GM21825 (cell line): ENCODE measurements at regions not wholly inside any gene's neighbourhood (a gene's known extent, or its start where the extent isn't known, plus 50 kb on each side); places are given as distances from the start of the nearest gene placed in this dataset.
"Not testable (repeated sequence)": the region's sequence is repeated elsewhere in the genome, so short reads cannot be mapped to it uniquely, and the experiment has no call there.

Experiments used
- ATAC-seq: cut with Tn5 transposase; IDR thresholded peaks from one replicate; pipeline ENCODE4 v1.9.1; 2021; ENCODE audit warnings: mild to moderate bottlenecking, moderate library complexity; ENCODE audit not compliant: unreplicated experiment

- peak; percentile 75 for ATAC-seq
Measured at GRCh38 chr1:120544434-120544833, 129.6 kb downstream of the NBPF8 start.

GRCh38 chr1:120550335-120550734, 135.5 kb downstream of the NBPF8 start:
- not testable (repeated sequence) for ATAC-seq

GRCh38 chr1:120552190-120552589, 137.4 kb downstream of the NBPF8 start:
- ATAC-seq = not testable (repeated sequence)

DNA sequence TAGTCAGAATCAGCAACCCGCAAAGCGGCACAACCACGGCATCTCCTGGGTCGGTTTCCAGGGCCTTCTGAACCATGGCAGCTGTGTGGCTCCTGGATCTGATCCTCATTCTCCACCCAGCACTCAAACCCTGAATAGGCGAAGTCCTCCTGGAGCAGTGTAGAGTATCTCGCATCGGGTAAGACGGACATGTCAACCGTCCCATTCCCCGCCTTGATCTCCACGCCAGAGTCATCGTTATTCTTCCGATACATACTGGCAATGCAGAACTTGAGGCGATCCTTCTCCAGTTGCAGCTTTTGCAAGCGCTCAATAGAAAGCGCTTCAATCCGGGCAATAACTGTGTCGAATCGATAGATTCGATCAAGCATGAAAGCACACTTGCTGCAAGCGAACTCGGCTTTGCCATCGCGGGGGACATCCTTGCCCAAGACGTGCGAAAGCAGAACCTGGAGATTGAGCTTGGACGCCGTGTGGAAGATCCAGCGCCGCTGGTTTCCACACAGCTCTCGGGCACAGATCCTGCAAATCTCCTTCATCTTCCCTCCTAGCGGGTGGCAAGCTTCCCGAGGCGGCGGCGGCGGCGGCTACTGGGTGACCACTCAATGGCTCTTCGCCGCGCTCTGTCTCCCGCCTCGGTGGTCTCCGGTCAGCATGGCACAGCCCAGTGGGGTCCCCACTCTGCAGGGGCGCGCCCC, 142.9 kb downstream of the NBPF8 start:
- ATAC-seq = peak; percentile 9

DNA sequence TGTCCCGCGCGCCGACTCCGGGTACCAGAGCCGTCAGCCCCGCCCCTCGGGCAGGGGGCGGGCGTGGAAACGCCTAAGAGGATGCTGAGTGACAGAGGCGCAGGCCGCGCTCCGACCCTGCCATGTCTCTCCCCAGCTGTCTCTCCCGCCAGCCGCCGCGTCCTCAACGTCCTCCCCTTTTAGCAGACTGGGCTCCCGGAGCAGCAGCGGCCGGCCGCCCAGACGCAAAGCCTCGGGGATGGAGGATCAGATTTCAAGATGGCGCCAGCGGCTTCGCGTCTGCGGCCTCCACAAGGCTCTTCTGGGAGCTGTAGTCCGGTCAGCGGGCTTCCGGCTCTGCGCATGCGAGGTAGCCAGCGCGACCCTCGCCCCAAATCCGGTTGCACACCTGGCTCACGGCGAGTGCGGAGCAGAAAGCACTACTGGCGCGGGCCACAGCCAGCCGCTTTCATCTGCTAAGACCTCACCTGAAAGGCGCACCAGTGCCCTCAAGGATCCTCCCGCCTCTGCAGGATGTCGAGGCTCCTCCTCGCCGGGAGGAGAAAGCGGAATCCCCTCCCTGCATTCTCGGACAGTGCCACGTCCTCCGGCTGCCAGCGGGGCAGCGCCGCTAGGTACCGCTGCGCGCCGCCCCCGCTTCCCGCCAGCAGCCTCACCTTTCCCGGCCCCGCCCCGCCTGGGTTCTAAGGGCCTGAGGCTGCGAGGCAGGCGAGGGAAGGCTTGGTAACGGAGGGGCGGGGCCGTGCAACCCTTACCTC, 143.6 kb downstream of the NBPF8 start:
- peak; percentile 75 for ATAC-seq

GRCh38 chr1:120561767-120562166, 146.9 kb downstream of the NBPF8 start:
- not testable (repeated sequence) for ATAC-seq

DNA sequence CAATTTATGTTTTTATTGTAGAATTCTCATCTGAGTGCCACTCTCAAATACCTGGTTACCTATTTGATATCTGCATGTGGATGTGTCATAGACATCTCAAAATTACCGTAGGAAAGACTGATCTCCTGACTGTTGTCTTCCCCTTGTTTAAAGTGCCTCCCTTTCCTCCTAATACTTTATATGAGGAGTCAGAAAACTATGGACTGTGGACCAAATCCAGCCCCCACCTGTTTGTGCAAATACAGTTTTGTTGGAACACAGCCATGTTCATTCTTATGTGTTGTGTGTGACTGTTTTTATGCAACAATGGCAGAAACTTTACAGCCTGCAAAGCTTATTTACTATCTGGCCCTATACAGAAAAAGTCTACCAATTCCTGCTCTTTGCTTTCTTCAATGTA, 150.6 kb downstream of the NBPF8 start:
- not testable (repeated sequence) for ATAC-seq

DNA sequence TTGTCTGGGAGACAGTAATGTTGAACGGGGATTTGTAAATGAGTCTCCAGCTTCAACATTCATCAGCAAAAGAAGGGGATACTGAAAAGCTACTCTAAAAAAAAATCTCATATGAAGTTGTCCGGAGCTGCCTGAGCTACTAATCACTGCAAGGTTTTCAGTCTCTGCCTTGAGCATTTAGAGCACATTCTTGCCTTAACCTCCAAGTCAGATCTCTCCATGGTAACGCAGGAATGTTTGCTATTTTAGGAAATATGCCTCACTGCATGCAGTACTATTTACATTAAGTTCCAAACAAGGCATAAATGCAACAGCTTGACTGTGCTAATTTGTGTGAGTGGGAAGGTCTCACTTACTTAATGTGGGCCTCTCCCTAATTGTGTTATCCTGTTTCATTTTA, 152.8 kb downstream of the NBPF8 start:
- ATAC-seq = not testable (repeated sequence)

- ATAC-seq = not testable (repeated sequence)
Measured at GRCh38 chr1:120575201-120575600, 148.5 kb upstream of the NBPF26 start.

DNA sequence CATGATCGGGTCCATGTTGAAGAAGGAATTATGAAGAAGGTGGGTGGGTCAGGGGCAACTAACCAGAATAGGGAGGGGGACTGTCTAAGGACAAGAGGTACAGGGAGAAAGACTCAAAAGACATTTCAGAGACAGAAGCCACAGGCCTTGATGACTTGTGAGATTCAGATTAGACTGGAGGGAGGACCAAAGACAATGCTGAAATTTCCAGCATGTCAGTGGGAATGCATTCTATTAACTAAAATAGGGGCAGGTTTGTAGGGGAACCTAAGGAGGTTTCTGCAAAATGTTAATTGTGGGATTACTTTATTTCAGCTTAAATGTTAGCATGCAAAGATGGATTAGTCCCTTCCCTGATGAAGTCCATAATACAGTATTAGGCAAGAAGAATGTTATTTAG, 141.6 kb upstream of the NBPF26 start:
- not testable (repeated sequence) for ATAC-seq

- not testable (repeated sequence) for ATAC-seq
Measured at GRCh38 chr1:120586053-120586452, 137.7 kb upstream of the NBPF26 start.

DNA sequence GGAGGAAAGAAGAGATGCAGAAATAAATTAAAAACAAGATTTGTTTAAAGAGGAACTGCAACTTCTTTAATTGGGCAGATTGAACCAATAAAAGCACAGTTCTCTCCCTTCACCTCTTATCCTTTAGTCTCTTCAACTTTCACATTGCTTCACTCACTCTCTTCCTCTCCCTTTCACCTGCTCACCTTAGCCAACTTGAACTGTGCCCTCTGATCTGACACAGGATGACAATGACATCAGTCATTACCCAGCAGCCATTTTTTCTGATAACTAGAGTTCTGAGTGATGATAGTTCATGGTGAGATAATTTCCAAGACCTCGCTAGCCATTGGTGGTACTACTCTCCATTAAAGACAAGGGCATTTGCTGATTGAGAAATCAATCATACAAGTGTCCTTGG, 134.9 kb upstream of the NBPF26 start:
- not testable (repeated sequence) for ATAC-seq

GRCh38 chr1:120591774-120592173, 132.0 kb upstream of the NBPF26 start:
- not testable (repeated sequence) for ATAC-seq

- ATAC-seq = not testable (repeated sequence)
Measured at GRCh38 chr1:120592943-120593342, 130.8 kb upstream of the NBPF26 start.

DNA sequence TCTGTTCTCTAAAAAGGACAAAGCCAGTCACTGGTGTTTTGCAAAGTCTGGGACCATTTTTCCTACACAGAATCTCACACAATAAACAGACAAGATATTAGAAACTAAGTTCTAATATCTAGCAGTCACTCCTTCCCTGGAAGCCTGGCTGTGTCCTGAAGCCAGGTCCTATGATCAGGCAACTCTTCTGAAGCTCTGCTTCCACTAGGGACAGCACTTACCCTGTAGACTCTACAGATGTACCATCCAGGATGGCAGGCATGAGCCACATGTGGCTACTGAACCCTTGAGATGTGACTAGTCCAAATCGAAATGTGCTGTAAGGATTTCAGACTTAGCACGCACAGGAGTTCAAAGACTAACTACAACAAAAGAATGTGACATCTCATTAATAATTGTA, 130.1 kb upstream of the NBPF26 start:
- not testable (repeated sequence) for ATAC-seq

- not testable (repeated sequence) for ATAC-seq
Measured at GRCh38 chr1:120598331-120598951, 125.3 kb upstream of the NBPF26 start.

DNA sequence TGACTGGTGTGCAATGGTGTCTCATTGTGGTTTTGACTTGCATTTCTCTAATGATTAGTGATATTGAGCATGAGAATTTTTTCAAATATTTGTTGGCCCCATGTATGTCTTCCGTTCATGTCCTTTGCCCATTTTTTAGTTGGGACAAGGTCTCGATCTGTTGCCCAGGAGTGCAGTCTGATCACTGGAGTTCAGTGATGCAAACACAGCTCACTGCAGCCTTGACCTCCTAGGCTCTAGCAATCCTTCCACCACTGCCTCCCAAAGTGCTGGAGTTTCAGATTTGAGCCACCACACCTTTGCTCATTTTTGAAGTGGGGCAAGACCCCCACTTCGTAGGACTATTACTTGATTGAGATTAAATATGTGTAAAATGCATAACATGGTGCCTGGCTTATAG, 124.2 kb upstream of the NBPF26 start:
- ATAC-seq = not testable (repeated sequence)

DNA sequence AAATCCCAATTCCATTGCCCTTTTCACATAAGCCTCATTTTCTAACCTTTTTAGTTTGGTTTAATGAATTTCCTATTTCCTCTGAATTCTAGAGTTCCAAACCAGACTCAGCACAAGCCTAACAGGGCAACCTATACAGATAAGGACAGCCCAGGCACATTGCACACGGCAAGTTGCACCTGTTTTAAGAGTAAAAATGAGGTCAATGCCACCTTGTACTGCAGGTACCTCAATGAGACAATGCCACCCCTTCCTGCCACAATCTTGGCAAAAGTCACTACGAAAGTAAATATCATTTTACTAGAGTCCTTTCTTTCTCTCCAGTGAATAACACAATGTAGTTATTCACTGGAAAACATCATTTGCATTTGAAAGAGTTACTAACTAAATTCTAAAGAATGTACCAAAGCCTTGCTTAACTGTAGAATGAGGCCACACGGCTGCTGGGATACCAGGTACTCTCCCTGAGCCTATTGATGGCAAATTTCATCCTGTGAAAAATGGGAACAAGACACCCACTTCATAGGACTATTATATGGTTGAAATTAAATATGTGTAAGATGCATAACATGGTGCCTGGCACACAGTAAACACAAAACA, 123.2 kb upstream of the NBPF26 start:
- not testable (repeated sequence) for ATAC-seq

GRCh38 chr1:120607882-120608281, 115.9 kb upstream of the NBPF26 start:
- ATAC-seq = not testable (repeated sequence)

GRCh38 chr1:120608314-120609014, 115.3 kb upstream of the NBPF26 start:
- ATAC-seq = not testable (repeated sequence)
